HepG2 (cell line): ENCODE measurements at regions not wholly inside any gene's neighbourhood (a gene's known extent, or its start where the extent isn't known, plus 50 kb on each side); places are given as distances from the start of the nearest gene placed in this dataset.

Source experiments
- ATAC-seq: fragments of 200-7000 bp; cut with Tn5 transposase; 3 replicates; pipeline ENCODE4 v1.9.1; 2020; ENCODE audit warnings: mild to moderate bottlenecking, moderate library complexity
- BruUV-seq: library from RNA; stranded (reverse); fragments of 400-500 nt; replicated peaks from 2 replicates; lab custom pipeline; 2021; lab: Mats Ljungman, UMichigan
- CTCF ChIA-PET: fragments of 300-600 bp; formaldehyde crosslinking; extraction: SDS; loops from one replicate; lab custom pipeline; 2021; ENCODE audit warnings: low total read pairs, inconsistent platforms, low intra/inter-chr PET ratio; lab: Yijun Ruan, JAX
- POLR2A ChIA-PET: fragments of 350-600 bp; sonication (Branson Sonifier 250); formaldehyde crosslinking; loops from one replicate; lab custom pipeline; 2020; ENCODE audit warnings: antibody characterized with exemption, inconsistent platforms; lab: Yijun Ruan, JAX
- DNase-seq: peaks from one replicate; pipeline ENCODE4 v3.0.0-alpha.2; 2015; ENCODE audit warnings: low spot score
- FAIRE-seq: peaks from 3 replicates; lab custom pipeline; 2011; peaks lifted over from hg19 to GRCh38; lab: Jason Lieb, UNC
- H2AFZ ChIP-seq: one replicate; pipeline ENCODE4 v1.6.1; 2011; ENCODE audit warnings: low read length, inconsistent platforms
- H3K27ac ChIP-seq: fragments of 300-600 bp; 3 replicates; pipeline ENCODE4 v1.8.0; 2011; ENCODE audit warnings: mixed run types, mild to moderate bottlenecking, mixed read lengths, low read length, inconsistent platforms; ENCODE audit not compliant: insufficient read depth; ENCODE audit errors: extremely low read length
- H3K27me3 ChIP-seq, 2 experiments: fragments of 200-600 bp in 1 of 2; 2 replicates in 1 of 2; 3 replicates in 1 of 2; pipeline versions ENCODE4 v1.6.0 to v1.8.0; 2011; ENCODE audit warnings: low read length in 2 of 2, mild to moderate bottlenecking in 2 of 2, moderate library complexity in 2 of 2, inconsistent platforms in 1 of 2; ENCODE audit not compliant: insufficient read depth in 2 of 2, control insufficient read depth in 1 of 2
- H3K36me3 ChIP-seq, 2 experiments: fragments of 200-600 bp in 1 of 2; replicated peaks in 1 of 2; 2 replicates in 1 of 2; 3 replicates in 1 of 2; pipeline versions ENCODE4 v1.5.1 to v1.8.0; 2011; ENCODE audit warnings: low read length in 2 of 2, inconsistent platforms in 1 of 2; ENCODE audit not compliant: insufficient read depth in 2 of 2, control insufficient read depth in 1 of 2
- H3K4me1 ChIP-seq: 2 replicates; pipeline ENCODE4 v1.5.1; 2012; ENCODE audit warnings: low read length, inconsistent platforms; ENCODE audit not compliant: insufficient read depth
- H3K4me2 ChIP-seq: 2 replicates; pipeline ENCODE4 v1.6.0; 2011; ENCODE audit warnings: low read depth, low read length, inconsistent platforms
- H3K4me3 ChIP-seq, 3 experiments: fragments of 200-600 bp in 1 of 3; sonication (generic), shearing (Covaris generic) in 1 of 3; replicated peaks in 1 of 3; 2 replicates each; pipeline ENCODE4 v1.5.1; 2011 to 2016; ENCODE audit warnings: low read length in 3 of 3, inconsistent platforms in 2 of 3, low read depth in 2 of 3, mild to moderate bottlenecking in 2 of 3, control low read depth in 1 of 3, mixed read lengths in 1 of 3; ENCODE audit not compliant: insufficient read depth in 1 of 3
- H3K79me2 ChIP-seq: one replicate; pipeline ENCODE4 v1.6.1; 2011; ENCODE audit warnings: low read length, inconsistent platforms; ENCODE audit not compliant: insufficient read depth
- H3K9ac ChIP-seq: 2 replicates; pipeline ENCODE4 v1.6.0; 2011; ENCODE audit warnings: mild to moderate bottlenecking, low read depth, low read length, inconsistent platforms; ENCODE audit not compliant: insufficient read depth
- H3K9me3 ChIP-seq: 2 replicates; pipeline ENCODE4 v1.5.1; 2012; ENCODE audit warnings: mild to moderate bottlenecking, low read length
- H4K20me1 ChIP-seq: 2 replicates; pipeline ENCODE4 v1.6.0; 2011; ENCODE audit warnings: inconsistent platforms, mild to moderate bottlenecking, low read length, moderate library complexity; ENCODE audit not compliant: insufficient read depth
- HIC2 ChIP-seq: sonication (generic); formaldehyde crosslinking; IDR thresholded peaks from 2 replicates; pipeline ENCODE4 v1.9.0; 2022; ENCODE audit warnings: low read depth, missing genetic modification reagents
- HNF1A ChIP-seq, 2 experiments: sonication (generic) in 1 of 2; formaldehyde crosslinking in 1 of 2; IDR thresholded peaks; 2 replicates each; pipeline versions ENCODE4 v1.4.0 to v1.6.1; 2016 to 2020; ENCODE audit warnings: borderline replicate concordance in 1 of 2, low read depth in 1 of 2, mild to moderate bottlenecking in 1 of 2, missing genetic modification reagents in 1 of 2
- HNF4A ChIP-seq: sonication (generic); formaldehyde crosslinking; IDR thresholded peaks from 2 replicates; pipeline ENCODE4 v1.4.0; 2020; ENCODE audit warnings: missing genetic modification reagents
- IKZF4 ChIP-seq: sonication (generic); formaldehyde crosslinking; IDR thresholded peaks from 2 replicates; pipeline ENCODE4 v1.5.1; 2020; ENCODE audit warnings: borderline replicate concordance, mild to moderate bottlenecking, low read depth, missing genetic modification reagents; ENCODE audit errors: not compliant biosample characterization
- PAWR ChIP-seq: sonication (generic); formaldehyde crosslinking; IDR thresholded peaks from 2 replicates; pipeline ENCODE4 v1.4.0; 2020; ENCODE audit warnings: missing genetic modification reagents, mild to moderate bottlenecking, borderline replicate concordance
- SMAD3 ChIP-seq: sonication (generic); formaldehyde crosslinking; IDR thresholded peaks from 2 replicates; pipeline ENCODE4 v1.4.0; 2020; ENCODE audit warnings: missing genetic modification reagents
- ZNF224 ChIP-seq: sonication (generic); formaldehyde crosslinking; IDR thresholded peaks from 2 replicates; pipeline ENCODE4 v1.5.0; 2020; ENCODE audit warnings: mild to moderate bottlenecking, missing genetic modification reagents
- ZNF333 ChIP-seq: sonication (generic); formaldehyde crosslinking; IDR thresholded peaks from 2 replicates; pipeline ENCODE4 v1.4.0; 2020; ENCODE audit warnings: mild to moderate bottlenecking, missing genetic modification reagents, borderline replicate concordance
- ZNF710 ChIP-seq: sonication (generic); formaldehyde crosslinking; IDR thresholded peaks from 2 replicates; pipeline ENCODE4 v1.5.0; 2020; ENCODE audit warnings: mild to moderate bottlenecking, missing genetic modification reagents, borderline replicate concordance
- WGBS: methylation state at CpG from one replicate; pipeline ENCODE4 v1.1.6; 2017; ENCODE audit warnings: low lambda C conversion rate; 5-methylcytosine and 5-hydroxymethylcytosine counted together
- in situ Hi-C: cut with HindIII; loops from 2 replicates; pipeline ENCODE4 v1.10.0; 2017; ENCODE audit warnings: low pct_unique_long_range_greater_than_20kb; ENCODE audit not compliant: extremely low pct_ligation_motif_present
- intact Hi-C: fragments of 100-400 bp; cut with micrococcal nuclease; formaldehyde crosslinking; loops from one replicate; pipeline ENCODE4 v1.10.0; 2022; ENCODE audit not compliant: unreplicated experiment

GRCh38 chr18:38362286-38362792 is 796.7 kb upstream of the CELF4 start:
- Histone ChIP-seq H3K9me3 (no peaks in the 10 kb centered on the region), H2AFZ (no peak overlapping the region), H3K4me3 (no peak overlapping the region), H3K4me1 (no peaks in the 10 kb centered on the region), H3K9ac (no peak overlapping the region), H3K36me3 (no peaks in the 10 kb centered on the region), H3K27ac (no peak overlapping the region), H3K27me3 (no peaks in the 10 kb centered on the region), H3K79me2 (no peaks in the 10 kb centered on the region), H4K20me1 (no peaks in the 10 kb centered on the region), H3K4me2 (no peak overlapping the region)
- no peak for DNase-seq
- ChIA-PET CTCF (no interaction called here), POLR2A (no interaction called here)
- intact Hi-C loops = no loop called here
- BruUV-seq = no TSS peak
- no peak for FAIRE-seq
- in situ Hi-C loops = no loop called here
- ATAC-seq = no peak
- TF ChIP-seq IKZF4 (CRISPR knock-in tag) (no peak), ZNF710 (no peak), ZNF224 (CRISPR knock-in tag) (no peak), SMAD3 (CRISPR knock-in tag) (no peak), HIC2 (CRISPR knock-in tag) (no peak), PAWR (CRISPR knock-in tag) (no peak), HNF1A (IDR thresholded peaks at IDR 0.05; ENCODE audit: low read depth) (no peak), HNF1A (CRISPR knock-in tag; IDR thresholded peaks at IDR 0.05; ENCODE audit: borderline replicate concordance) (no peak), HNF4A (CRISPR knock-in tag) (no peak), ZNF333 (CRISPR knock-in tag) (no peak)
- WGBS = 8% methylated on average over 2 of the region's 2 CpGs
